ENCODE measurements at regions not wholly inside any gene's neighbourhood (a gene's known extent, or its start where the extent isn't known, plus 50 kb on each side); places are given as distances from the start of the nearest gene placed in this dataset.

DNA sequence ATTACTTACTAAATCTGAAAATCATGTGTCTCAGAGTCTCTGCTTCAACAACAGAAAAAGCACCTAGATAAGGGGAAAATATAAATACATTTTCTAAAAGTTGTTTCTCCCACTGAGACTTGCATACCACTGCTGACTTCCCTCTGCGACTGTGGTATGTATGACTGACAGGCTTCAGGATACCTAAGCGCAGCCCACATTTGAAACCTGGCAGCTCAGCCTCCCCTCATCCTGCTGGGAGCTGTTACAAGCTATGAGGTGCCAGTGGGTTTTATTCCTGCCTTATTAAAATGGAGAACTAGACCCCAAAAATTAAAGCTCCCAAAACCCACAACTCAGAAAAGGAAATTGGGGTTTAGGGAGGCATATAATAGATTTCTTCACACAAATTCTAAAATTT is 133.6 kb downstream of the RAB38 start:
- no peak overlapping the region for H3K4me3 ChIP-seq (ENCODE audit: low read depth, low read length)
- TF ChIP-seq, protein P1, sequence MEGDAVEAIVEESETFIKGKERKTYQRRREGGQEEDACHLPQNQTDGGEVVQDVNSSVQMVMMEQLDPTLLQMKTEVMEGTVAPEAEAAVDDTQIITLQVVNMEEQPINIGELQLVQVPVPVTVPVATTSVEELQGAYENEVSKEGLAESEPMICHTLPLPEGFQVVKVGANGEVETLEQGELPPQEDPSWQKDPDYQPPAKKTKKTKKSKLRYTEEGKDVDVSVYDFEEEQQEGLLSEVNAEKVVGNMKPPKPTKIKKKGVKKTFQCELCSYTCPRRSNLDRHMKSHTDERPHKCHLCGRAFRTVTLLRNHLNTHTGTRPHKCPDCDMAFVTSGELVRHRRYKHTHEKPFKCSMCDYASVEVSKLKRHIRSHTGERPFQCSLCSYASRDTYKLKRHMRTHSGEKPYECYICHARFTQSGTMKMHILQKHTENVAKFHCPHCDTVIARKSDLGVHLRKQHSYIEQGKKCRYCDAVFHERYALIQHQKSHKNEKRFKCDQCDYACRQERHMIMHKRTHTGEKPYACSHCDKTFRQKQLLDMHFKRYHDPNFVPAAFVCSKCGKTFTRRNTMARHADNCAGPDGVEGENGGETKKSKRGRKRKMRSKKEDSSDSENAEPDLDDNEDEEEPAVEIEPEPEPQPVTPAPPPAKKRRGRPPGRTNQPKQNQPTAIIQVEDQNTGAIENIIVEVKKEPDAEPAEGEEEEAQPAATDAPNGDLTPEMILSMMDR (IDR thresholded peaks at IDR 0.05; ENCODE audit: low read depth, low read length) = no peak

DNA sequence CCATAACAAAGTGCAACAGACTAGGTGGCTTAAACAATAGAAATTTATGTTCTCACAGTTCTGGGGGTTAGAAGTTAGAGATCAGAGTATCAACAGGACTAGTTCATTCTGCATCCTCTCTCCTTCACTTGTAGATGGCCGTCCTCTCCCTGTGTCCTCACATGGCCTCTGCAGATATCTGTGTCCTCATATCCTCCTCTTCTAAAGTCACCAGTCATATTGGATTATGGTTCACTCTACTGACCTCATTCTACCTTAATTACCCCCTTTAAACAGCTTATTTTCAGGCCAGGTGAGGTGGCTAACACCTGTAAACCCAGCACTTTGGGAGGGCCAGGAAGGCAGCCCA is 135.1 kb downstream of the RAB38 start:
- no peak overlapping the region for H3K4me3 ChIP-seq (ENCODE audit: low read depth, low read length)
- TF ChIP-seq, protein P1 (IDR thresholded peaks at IDR 0.05; ENCODE audit: low read depth, low read length) = no peak

DNA sequence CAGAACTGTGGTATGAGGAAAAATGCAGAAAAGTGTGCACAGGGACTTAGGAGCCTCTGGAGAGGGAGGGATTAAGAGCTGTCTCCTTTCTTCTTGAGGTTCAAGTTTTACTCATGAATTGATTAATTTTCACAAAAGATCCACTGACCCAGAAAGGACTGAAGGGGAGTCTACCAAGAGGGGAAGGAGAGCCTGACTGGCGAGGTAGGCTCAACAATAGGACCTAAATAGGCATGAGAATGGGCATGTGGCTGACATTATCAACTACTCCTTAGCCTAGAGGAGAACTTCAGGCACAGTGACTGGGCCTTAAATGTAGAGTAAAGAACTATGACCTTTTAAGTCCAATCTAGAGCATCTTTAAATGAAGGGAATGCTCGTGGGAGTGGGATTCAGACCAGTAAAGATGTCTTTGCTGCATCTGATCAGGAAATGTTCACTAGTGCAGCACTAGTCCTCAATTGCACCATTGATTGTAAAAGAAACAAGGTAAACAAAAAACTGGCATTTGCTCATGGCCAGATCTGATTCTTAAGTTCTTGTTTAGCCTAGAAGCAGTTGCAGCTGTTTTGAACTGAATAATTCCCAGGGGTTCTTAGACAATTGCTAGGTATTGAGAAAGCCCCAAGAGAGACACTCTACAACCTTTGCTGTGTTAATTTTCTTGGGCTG is 135.6 kb downstream of the RAB38 start:
- TF ChIP-seq, protein P1 (IDR thresholded peaks at IDR 0.05; ENCODE audit: low read depth, low read length) = no peak
- no peak overlapping the region for H3K4me3 ChIP-seq (ENCODE audit: low read depth, low read length)

DNA sequence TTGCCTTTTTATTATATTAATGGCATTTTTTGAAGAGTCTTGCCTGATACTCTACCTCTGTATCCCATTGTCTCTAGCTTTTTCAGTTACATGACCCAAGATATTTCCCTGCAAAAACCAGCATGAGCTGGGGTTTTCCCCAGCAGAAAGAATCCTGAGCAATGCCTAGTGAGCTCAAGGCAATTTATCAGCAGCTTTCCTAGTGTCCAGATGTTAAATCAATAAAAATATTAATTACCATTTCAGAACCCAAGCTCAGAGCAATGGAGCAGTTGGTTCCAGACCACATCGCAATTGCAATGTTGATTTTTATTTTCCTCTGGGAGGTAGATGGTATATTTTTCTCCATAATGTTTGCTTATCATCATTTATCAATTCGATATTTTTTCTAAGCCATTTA is 137.2 kb downstream of the RAB38 start:
- TF ChIP-seq, protein P1 (IDR thresholded peaks at IDR 0.05; ENCODE audit: low read depth, low read length) = no peak
- H3K4me3 ChIP-seq (ENCODE audit: low read depth, low read length) = no peak overlapping the region

DNA sequence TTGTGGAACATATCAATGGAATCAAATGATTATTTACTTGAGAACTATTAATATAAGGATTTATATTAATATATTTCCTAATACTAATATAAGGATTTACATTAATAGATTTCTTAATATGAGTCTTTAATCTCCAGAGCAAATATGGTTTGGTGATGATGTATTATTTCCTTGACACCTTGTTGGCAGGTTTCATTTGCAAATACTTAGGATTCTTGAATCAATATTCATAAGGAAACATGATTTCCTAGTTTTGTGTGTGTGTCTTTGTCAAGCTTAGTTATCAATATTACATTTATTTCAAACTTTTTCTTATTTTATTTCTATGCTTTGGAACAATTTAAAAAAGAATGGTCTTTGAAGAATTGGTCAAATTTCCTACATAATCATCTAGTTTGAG is 138.5 kb downstream of the RAB38 start:
- no peak overlapping the region for H3K4me3 ChIP-seq (ENCODE audit: low read depth, low read length)
- TF ChIP-seq, protein P1 (IDR thresholded peaks at IDR 0.05; ENCODE audit: low read depth, low read length) = no peak

DNA sequence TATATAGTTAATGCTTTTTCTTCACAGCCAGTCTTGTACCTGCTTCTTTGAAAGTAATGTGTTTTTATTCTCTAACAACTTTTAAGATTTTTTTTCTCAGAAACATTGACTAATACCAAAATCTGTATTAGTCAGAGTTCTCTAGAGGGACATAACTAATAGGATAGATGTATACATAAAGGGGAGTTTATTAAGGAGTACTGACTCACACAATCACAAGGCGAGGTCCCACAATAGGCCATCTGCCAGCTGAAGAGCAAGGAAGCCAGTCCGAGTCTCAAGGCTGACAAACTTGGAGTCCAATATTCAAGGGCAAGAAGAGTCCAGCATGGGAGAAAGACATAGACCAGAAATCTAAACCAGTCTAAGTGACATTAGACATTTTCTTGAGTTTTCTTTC is 140.0 kb downstream of the RAB38 start:
- TF ChIP-seq, protein P1 (IDR thresholded peaks at IDR 0.05; ENCODE audit: low read depth, low read length) = no peak
- no peak overlapping the region for H3K4me3 ChIP-seq (ENCODE audit: low read depth, low read length)

DNA sequence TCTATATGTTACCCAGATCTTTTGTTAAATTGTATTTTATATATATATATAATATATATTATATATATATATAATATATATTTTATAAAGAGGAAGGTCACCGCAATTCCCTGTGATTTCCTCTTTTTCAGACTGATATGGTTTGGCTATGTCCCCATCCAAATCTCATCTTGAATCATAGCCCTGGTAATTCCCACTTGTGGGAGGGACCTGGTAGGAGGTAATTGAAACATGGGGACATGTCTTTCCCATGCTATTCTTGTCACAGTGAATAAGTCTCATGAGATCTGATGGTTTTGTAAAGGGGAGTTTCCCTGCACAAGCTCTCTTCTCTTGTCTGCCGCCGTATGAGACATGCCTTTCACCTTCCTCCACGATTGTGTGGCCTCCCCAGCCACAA is 157.6 kb downstream of the RAB38 start:
- TF ChIP-seq, protein P1 (IDR thresholded peaks at IDR 0.05; ENCODE audit: low read depth, low read length) = no peak

More for the DNA sequence above, 157.6 kb downstream of the RAB38 start:
- H3K4me3 ChIP-seq (ENCODE audit: low read depth, low read length) = no peak overlapping the region
